ENCODE measurements at regions not wholly inside any gene's neighbourhood (a gene's known extent, or its start where the extent isn't known, plus 50 kb on each side); places are given as distances from the start of the nearest gene placed in this dataset.

DNA sequence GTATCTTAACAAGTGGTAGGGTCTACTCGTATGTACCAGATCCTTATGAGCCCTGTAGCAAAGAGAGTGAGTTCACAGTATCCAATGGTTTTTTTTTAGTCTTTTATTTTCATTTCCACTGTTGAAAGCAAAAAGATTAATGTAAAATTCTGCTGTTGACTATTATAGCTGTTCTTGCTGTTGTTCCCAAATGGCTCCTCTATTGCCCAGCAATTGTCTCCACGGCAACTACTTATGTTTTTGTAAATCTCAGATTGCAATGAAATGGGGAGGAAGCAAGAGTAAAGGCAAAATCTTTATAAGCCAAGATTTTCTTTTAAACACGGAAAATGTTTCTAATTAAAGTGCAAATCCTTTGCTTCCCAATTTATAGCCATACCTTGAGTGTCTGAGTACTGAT lies 406.1 kb downstream of the EPM2A start:
- WGBS, 2 donors: 66 to 81% methylated on average over 3 of the region's 3 CpGs
- Histone ChIP-seq H3K4me1 (no peaks in the 10 kb centered on the region), H3K4me3 (no peak overlapping the region), H3K27ac (no peak overlapping the region), H3K27me3 (no peaks in the 10 kb centered on the region), H3K9me3 (no peaks in the 10 kb centered on the region), H3K36me3 (no peaks in the 10 kb centered on the region)
- ATAC-seq (ENCODE audit: low FRiP score in 2 of 2) (no peak), DNase-seq (no peak)
- TF ChIP-seq POLR2AphosphoS5 (IDR thresholded peaks at IDR 0.05): no peak
- TF ChIP-seq, protein P1, sequence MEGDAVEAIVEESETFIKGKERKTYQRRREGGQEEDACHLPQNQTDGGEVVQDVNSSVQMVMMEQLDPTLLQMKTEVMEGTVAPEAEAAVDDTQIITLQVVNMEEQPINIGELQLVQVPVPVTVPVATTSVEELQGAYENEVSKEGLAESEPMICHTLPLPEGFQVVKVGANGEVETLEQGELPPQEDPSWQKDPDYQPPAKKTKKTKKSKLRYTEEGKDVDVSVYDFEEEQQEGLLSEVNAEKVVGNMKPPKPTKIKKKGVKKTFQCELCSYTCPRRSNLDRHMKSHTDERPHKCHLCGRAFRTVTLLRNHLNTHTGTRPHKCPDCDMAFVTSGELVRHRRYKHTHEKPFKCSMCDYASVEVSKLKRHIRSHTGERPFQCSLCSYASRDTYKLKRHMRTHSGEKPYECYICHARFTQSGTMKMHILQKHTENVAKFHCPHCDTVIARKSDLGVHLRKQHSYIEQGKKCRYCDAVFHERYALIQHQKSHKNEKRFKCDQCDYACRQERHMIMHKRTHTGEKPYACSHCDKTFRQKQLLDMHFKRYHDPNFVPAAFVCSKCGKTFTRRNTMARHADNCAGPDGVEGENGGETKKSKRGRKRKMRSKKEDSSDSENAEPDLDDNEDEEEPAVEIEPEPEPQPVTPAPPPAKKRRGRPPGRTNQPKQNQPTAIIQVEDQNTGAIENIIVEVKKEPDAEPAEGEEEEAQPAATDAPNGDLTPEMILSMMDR (IDR thresholded peaks at IDR 0.05): no peak
- no peak for TF ChIP-seq EP300 (IDR thresholded peaks at IDR 0.05)
- TF ChIP-seq POLR2A (IDR thresholded peaks at IDR 0.05): no peak

DNA sequence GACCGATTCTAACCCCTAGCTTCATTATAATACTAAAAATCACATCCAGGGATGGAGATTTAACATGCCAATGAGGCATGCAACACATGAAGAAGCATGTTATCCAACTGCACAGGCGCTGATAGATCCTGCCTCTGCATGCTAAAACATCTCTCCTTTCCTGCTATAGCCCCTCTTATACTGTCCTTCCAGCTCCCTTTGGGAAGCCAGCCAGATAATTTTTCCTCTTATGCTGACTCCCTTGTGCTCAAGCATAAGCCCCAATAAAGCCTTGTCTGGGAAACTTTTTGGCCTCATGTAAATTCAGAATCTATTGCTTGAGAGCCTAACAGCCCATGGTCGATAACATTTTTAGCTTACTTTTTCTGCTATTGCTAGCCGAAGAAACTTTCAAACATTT lies 404.3 kb downstream of the EPM2A start:
- Histone ChIP-seq H3K9me3 (no peaks in the 10 kb centered on the region), H3K36me3 (no peaks in the 10 kb centered on the region), H3K4me3 (no peak overlapping the region), H3K27me3 (no peaks in the 10 kb centered on the region), H3K4me1 (no peaks in the 10 kb centered on the region), H3K27ac (no peak overlapping the region)
- DNase-seq (no peak), ATAC-seq (ENCODE audit: low FRiP score in 2 of 2) (no peak)
- no peak for TF ChIP-seq POLR2AphosphoS5 (IDR thresholded peaks at IDR 0.05)
- no peak for TF ChIP-seq POLR2A (IDR thresholded peaks at IDR 0.05)
- TF ChIP-seq EP300 (IDR thresholded peaks at IDR 0.05): no peak
- TF ChIP-seq, protein P1 (IDR thresholded peaks at IDR 0.05): no peak
- whole genome bisulfite sequencing, 2 donors: 78 to 89% methylated on average over 4 of the region's 4 CpGs

DNA sequence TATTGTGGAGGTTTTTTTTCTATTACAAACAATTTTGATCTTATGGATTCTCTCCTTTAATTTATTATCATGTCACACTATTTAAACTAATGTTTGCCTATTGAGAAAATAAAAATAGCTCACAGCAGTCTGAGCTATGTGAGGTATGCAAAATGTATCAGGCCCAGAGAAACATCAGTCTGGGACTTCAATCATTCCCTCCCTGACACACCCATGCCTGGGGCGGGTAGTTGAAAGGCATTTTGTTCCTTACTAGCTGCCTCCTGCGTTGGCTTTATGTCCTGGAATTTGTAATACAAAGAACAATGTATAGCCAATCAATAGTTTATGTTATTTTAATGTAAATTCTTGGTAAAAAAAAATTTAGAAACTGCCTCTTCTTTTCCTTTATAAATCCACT lies 403.3 kb downstream of the EPM2A start:
- 50 to 55% methylated on average over 2 of the region's 2 CpGs for WGBS, 2 donors
- no peak overlapping the region for H3K27ac ChIP-seq
- H3K36me3 ChIP-seq: no peaks in the 10 kb centered on the region
- H3K4me1 ChIP-seq: no peaks in the 10 kb centered on the region
- DNase-seq (no peak), ATAC-seq (ENCODE audit: low FRiP score in 2 of 2) (no peak)
- no peak overlapping the region for H3K4me3 ChIP-seq
- no peaks in the 10 kb centered on the region for H3K27me3 ChIP-seq
- no peaks in the 10 kb centered on the region for H3K9me3 ChIP-seq
- TF ChIP-seq POLR2AphosphoS5 (IDR thresholded peaks at IDR 0.05) (no peak), EP300 (IDR thresholded peaks at IDR 0.05) (no peak), POLR2A (IDR thresholded peaks at IDR 0.05) (no peak)
- TF ChIP-seq, protein P1 (IDR thresholded peaks at IDR 0.05): no peak

DNA sequence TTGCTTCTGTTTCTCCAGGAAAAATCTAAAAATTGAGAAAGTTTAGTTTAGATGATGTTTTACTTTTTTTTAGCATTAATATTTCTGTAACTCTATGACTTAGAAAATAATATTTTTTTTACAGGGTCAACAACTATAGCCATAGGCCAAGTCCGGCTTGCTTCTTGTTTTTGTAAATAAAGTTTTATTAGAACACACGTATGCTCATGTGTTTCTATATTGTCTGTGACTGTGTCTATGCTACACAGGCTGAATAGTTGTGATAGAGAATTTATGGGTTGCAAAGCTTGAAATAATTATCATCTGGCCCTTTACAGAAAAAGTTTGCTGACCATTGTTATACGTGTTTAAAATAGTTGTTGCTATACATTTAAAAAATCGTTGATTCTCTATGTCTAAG lies 399.2 kb downstream of the EPM2A start:
- Histone ChIP-seq H3K27ac (no peak overlapping the region), H3K9me3 (no peaks in the 10 kb centered on the region), H3K4me3 (no peak overlapping the region), H3K4me1 (no peaks in the 10 kb centered on the region), H3K36me3 (no peaks in the 10 kb centered on the region), H3K27me3 (no peaks in the 10 kb centered on the region)
- DNase-seq: no peak
- ATAC-seq (ENCODE audit: low FRiP score in 2 of 2): no peak
- TF ChIP-seq, protein P1 (IDR thresholded peaks at IDR 0.05): no peak
- TF ChIP-seq EP300 (IDR thresholded peaks at IDR 0.05) (no peak), POLR2AphosphoS5 (IDR thresholded peaks at IDR 0.05) (no peak), POLR2A (IDR thresholded peaks at IDR 0.05) (no peak)
- whole genome bisulfite sequencing, 2 donors: 89 to 94% methylated on average over 4 of the region's 4 CpGs

DNA sequence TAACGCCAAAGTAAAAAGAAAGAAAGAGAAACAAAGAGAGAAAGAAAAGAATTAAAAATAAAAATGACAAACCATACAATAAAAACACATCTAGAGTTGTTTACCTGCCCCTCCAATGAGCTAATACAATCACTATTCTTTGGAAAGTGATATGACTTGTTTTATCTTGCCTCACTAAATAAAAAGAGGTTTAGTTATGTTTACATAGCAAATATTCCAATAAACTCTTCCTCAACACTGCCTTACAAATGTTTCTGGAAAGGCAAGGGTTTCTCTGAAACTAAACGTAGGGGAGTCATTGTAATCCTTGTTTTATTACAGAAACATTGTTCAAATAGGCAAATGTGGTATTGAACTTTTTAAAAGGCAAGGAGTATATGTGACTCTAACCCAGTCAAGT lies 396.2 kb downstream of the EPM2A start:
- Histone ChIP-seq H3K4me3 (no peak overlapping the region), H3K4me1 (no peaks in the 10 kb centered on the region), H3K9me3 (no peaks in the 10 kb centered on the region), H3K27ac (no peak overlapping the region), H3K36me3 (no peaks in the 10 kb centered on the region), H3K27me3 (no peaks in the 10 kb centered on the region)
- no peak for DNase-seq
- TF ChIP-seq EP300 (IDR thresholded peaks at IDR 0.05) (no peak), POLR2A (IDR thresholded peaks at IDR 0.05) (no peak), POLR2AphosphoS5 (IDR thresholded peaks at IDR 0.05) (no peak)
- TF ChIP-seq, protein P1 (IDR thresholded peaks at IDR 0.05): no peak
- WGBS, 2 donors: 61 to 64% methylated on average over 2 of the region's 2 CpGs
- no peak for ATAC-seq (ENCODE audit: low FRiP score in 2 of 2)

Measured in upper lobe of left lung (tissue), 6 donors.